NCI-H82 (cell line): ENCODE measurements at regions not wholly inside any gene's neighbourhood (a gene's known extent, or its start where the extent isn't known, plus 50 kb on each side); places are given as distances from the start of the nearest gene placed in this dataset.

ENCODE experiments used
- DNase-seq: peaks from one replicate; lab custom pipeline; 2025; lab: John Stamatoyannopoulos, UW

- peak; percentile 38 for DNase-seq
Measured at GRCh38 chr14:49464885-49465284, 121.3 kb downstream of the RPS29 start.

GRCh38 chr14:49463146-49463545 lies 123.0 kb downstream of the RPS29 start:
- DNase-seq = no peak

- peak; percentile 79 for DNase-seq
Measured at GRCh38 chr14:49461529-49462401, 124.4 kb downstream of the RPS29 start.

- no peak for DNase-seq
Measured at GRCh38 chr14:49460662-49461061, 125.5 kb downstream of the RPS29 start.

GRCh38 chr14:49456589-49456988 lies 129.6 kb downstream of the RPS29 start:
- DNase-seq = no peak

GRCh38 chr14:49451938-49452337 lies 134.2 kb downstream of the RPS29 start:
- no peak for DNase-seq

GRCh38 chr14:49449749-49450148 lies 136.4 kb downstream of the RPS29 start:
- DNase-seq = no peak

GRCh38 chr14:49447540-49448107 lies 138.6 kb downstream of the RPS29 start:
- no peak for DNase-seq

- no peak for DNase-seq
Measured at GRCh38 chr14:49446801-49447200, 139.4 kb downstream of the RPS29 start.

GRCh38 chr14:49438256-49438770 lies 147.9 kb downstream of the RPS29 start:
- DNase-seq = no peak

GRCh38 chr14:49428076-49428475 lies 158.1 kb downstream of the RPS29 start:
- no peak for DNase-seq

GRCh38 chr14:49427117-49427516 lies 159.1 kb downstream of the RPS29 start:
- peak; percentile 8 for DNase-seq

- DNase-seq = no peak
Measured at GRCh38 chr14:49425921-49426320, 160.3 kb downstream of the RPS29 start.

GRCh38 chr14:49424436-49425331 lies 161.5 kb downstream of the RPS29 start:
- DNase-seq = no peak

- no peak for DNase-seq
Measured at GRCh38 chr14:49420201-49420600, 166.0 kb downstream of the RPS29 start.

- DNase-seq = no peak
Measured at GRCh38 chr14:49418789-49419188, 167.4 kb downstream of the RPS29 start.

GRCh38 chr14:49417790-49418189 lies 168.4 kb downstream of the RPS29 start:
- DNase-seq = no peak

GRCh38 chr14:49408187-49408933 lies 177.8 kb downstream of the RPS29 start:
- no peak for DNase-seq

GRCh38 chr14:49405291-49405690 lies 180.9 kb downstream of the RPS29 start:
- DNase-seq = no peak

GRCh38 chr14:49401373-49401772 lies 184.8 kb downstream of the RPS29 start:
- no peak for DNase-seq

GRCh38 chr14:49396801-49397200 lies 189.4 kb downstream of the RPS29 start:
- no peak for DNase-seq

- peak; percentile 20 for DNase-seq
Measured at GRCh38 chr14:49381778-49382177, 204.4 kb downstream of the RPS29 start.
